DMS53 treated with DMSO at 0.1 percent for 48 hours (cell line): ENCODE measurements at regions not wholly inside any gene's neighbourhood (a gene's known extent, or its start where the extent isn't known, plus 50 kb on each side); places are given as distances from the start of the nearest gene placed in this dataset.
A peak's percentile ranks its signal among the peaks of the same experiment; 100 is the strongest.

Experiments used
- DNase-seq: peaks from one replicate; lab custom pipeline; 2025; ENCODE audit not compliant: unreplicated experiment; lab: John Stamatoyannopoulos, UW

- no peak for DNase-seq
Observed at GRCh38 chr11:23022854-23023253, 162.6 kb upstream of the CCDC179 start.

GRCh38 chr11:23023319-23023718 lies 163.0 kb upstream of the CCDC179 start:
- no peak for DNase-seq

- DNase-seq, result no peak
Observed at GRCh38 chr11:23041001-23041503, 180.8 kb upstream of the CCDC179 start.

GRCh38 chr11:23058656-23059055 lies 198.4 kb upstream of the CCDC179 start:
- no peak for DNase-seq

GRCh38 chr11:23063276-23063675 lies 203.0 kb upstream of the CCDC179 start:
- no peak for DNase-seq

- DNase-seq, result peak; percentile 79
Observed at GRCh38 chr11:23078289-23078971, 218.2 kb upstream of the CCDC179 start.

GRCh38 chr11:23079382-23079813 lies 219.1 kb upstream of the CCDC179 start:
- no peak for DNase-seq

- no peak for DNase-seq
Observed at GRCh38 chr11:23087407-23087806, 227.1 kb upstream of the CCDC179 start.

GRCh38 chr11:23090659-23091058 lies 230.4 kb upstream of the CCDC179 start:
- DNase-seq, result no peak

- DNase-seq, result no peak
Observed at GRCh38 chr11:23095650-23096189, 235.4 kb upstream of the CCDC179 start.

GRCh38 chr11:23097891-23098290 lies 237.6 kb upstream of the CCDC179 start:
- no peak for DNase-seq

- no peak for DNase-seq
Observed at GRCh38 chr11:23099256-23099655, 239.0 kb upstream of the CCDC179 start.

- DNase-seq, result no peak
Observed at GRCh38 chr11:23100726-23101125, 240.5 kb upstream of the CCDC179 start.

GRCh38 chr11:23103416-23103815 lies 243.1 kb upstream of the CCDC179 start:
- no peak for DNase-seq

- no peak for DNase-seq
Observed at GRCh38 chr11:23111527-23111926, 251.3 kb upstream of the CCDC179 start.

- peak; percentile 29 for DNase-seq
Observed at GRCh38 chr11:23112390-23112789, 252.1 kb upstream of the CCDC179 start.

GRCh38 chr11:23112987-23113886 lies 253.0 kb upstream of the CCDC179 start:
- DNase-seq, result peak; percentile 90

- DNase-seq, result no peak
Observed at GRCh38 chr11:23113887-23114216, 253.6 kb upstream of the CCDC179 start.

GRCh38 chr11:23123753-23124152 lies 263.5 kb upstream of the CCDC179 start:
- DNase-seq, result peak; percentile 78

- no peak for DNase-seq
Observed at GRCh38 chr11:23124249-23124648, 264.0 kb upstream of the CCDC179 start.

- peak; percentile 19 for DNase-seq
Observed at GRCh38 chr11:23124996-23125395, 264.7 kb upstream of the CCDC179 start.

- peak; percentile 22 for DNase-seq
Observed at GRCh38 chr11:23127706-23128105, 267.4 kb upstream of the CCDC179 start.
